BE2C (cell line): ENCODE measurements at regions not wholly inside any gene's neighbourhood (a gene's known extent, or its start where the extent isn't known, plus 50 kb on each side); places are given as distances from the start of the nearest gene placed in this dataset.

Experiments
- DNase-seq: peaks from one replicate; pipeline ENCODE4 v3.0.0-alpha.2; 2020
- H3K27me3 ChIP-seq: fragments of 250-450 bp; sonication (Bioruptor Pico); 2 replicates; pipeline ENCODE4 v1.5.1; 2020; ENCODE audit warnings: mild to moderate bottlenecking
- H3K36me3 ChIP-seq: fragments of 250-450 bp; sonication (Bioruptor Pico); 2 replicates; pipeline ENCODE4 v1.5.1; 2020; ENCODE audit warnings: mild to moderate bottlenecking
- H3K4me1 ChIP-seq: fragments of 250-450 bp; sonication (Bioruptor Pico); 2 replicates; pipeline ENCODE4 v1.5.1; 2020
- H3K4me3 ChIP-seq: 2 replicates; pipeline ENCODE4 v1.5.1; 2011; ENCODE audit warnings: low read depth, low read length
- H3K9me3 ChIP-seq: fragments of 250-450 bp; sonication (Bioruptor Pico); 2 replicates; pipeline ENCODE4 v1.5.1; 2020
- CTCF ChIP-seq: IDR thresholded peaks from 2 replicates; pipeline ENCODE4 v1.5.1; 2012; ENCODE audit warnings: mild to moderate bottlenecking, low read depth, low read length

- Histone ChIP-seq H3K27me3 (peaks cover 4% of the 10 kb centered on the region; the same call in 1 of the 2 replicates), H3K4me1 (no peaks in the 10 kb centered on the region), H3K9me3 (no peaks in the 10 kb centered on the region), H3K4me3 (no peak overlapping the region), H3K36me3 (no peaks in the 10 kb centered on the region)
- DNase-seq = no peak
- no peak for TF ChIP-seq CTCF
These were observed 133.8 kb upstream of the LCORL start for GRCh38 chr4:18155067-18156041.

- Histone ChIP-seq H3K27me3 (no peaks in the 10 kb centered on the region), H3K36me3 (no peaks in the 10 kb centered on the region), H3K4me3 (no peak overlapping the region), H3K9me3 (no peaks in the 10 kb centered on the region), H3K4me1 (no peaks in the 10 kb centered on the region)
- no peak for DNase-seq
- TF ChIP-seq CTCF = no peak
These were observed 116.6 kb upstream of the LCORL start for GRCh38 chr4:18138076-18138665.

GRCh38 chr4:18134111-18134510, 112.6 kb upstream of the LCORL start:
- H3K4me1 ChIP-seq = no peaks in the 10 kb centered on the region
- no peaks in the 10 kb centered on the region for H3K36me3 ChIP-seq
- no peaks in the 10 kb centered on the region for H3K9me3 ChIP-seq
- no peak for DNase-seq
- H3K27me3 ChIP-seq = 0 out of 2 replicates have a peak, but pooled peaks cover 2% of the 10 kb centered on the region
- no peak for TF ChIP-seq CTCF
- no peak overlapping the region for H3K4me3 ChIP-seq

- H3K9me3 ChIP-seq = no peaks in the 10 kb centered on the region
- no peaks in the 10 kb centered on the region for H3K36me3 ChIP-seq
- no peaks in the 10 kb centered on the region for H3K4me1 ChIP-seq
- H3K4me3 ChIP-seq = no peak overlapping the region
- DNase-seq = no peak
- no peak for TF ChIP-seq CTCF
- H3K27me3 ChIP-seq = 0 out of 2 replicates have a peak, but pooled peaks cover 2% of the 10 kb centered on the region
These were observed 108.7 kb upstream of the LCORL start for GRCh38 chr4:18130256-18130655.

GRCh38 chr4:18128241-18128640, 106.7 kb upstream of the LCORL start:
- no peak overlapping the region for H3K4me3 ChIP-seq
- no peak for DNase-seq
- H3K36me3 ChIP-seq = no peaks in the 10 kb centered on the region
- 0 out of 2 replicates have a peak, but pooled peaks cover 2% of the 10 kb centered on the region for H3K27me3 ChIP-seq
- no peaks in the 10 kb centered on the region for H3K4me1 ChIP-seq
- H3K9me3 ChIP-seq = no peaks in the 10 kb centered on the region
- TF ChIP-seq CTCF = no peak

- no peak for TF ChIP-seq CTCF
- no peak overlapping the region for H3K4me3 ChIP-seq
- no peaks in the 10 kb centered on the region for H3K9me3 ChIP-seq
- no peaks in the 10 kb centered on the region for H3K36me3 ChIP-seq
- no peak for DNase-seq
- no peaks in the 10 kb centered on the region for H3K4me1 ChIP-seq
- 0 out of 2 replicates have a peak, but pooled peaks cover 2% of the 10 kb centered on the region for H3K27me3 ChIP-seq
These were observed 105.5 kb upstream of the LCORL start for GRCh38 chr4:18127030-18127429.
